Aorta (tissue), 5 donors: ENCODE measurements at regions not wholly inside any gene's neighbourhood (a gene's known extent, or its start where the extent isn't known, plus 50 kb on each side); places are given as distances from the start of the nearest gene placed in this dataset.

Source experiments
- ATAC-seq: fragments of 200-7000 bp; cut with Tn5 transposase; one replicate; pipeline ENCODE4 v1.9.1; 2022; ENCODE audit warnings: moderate library complexity; ENCODE audit not compliant: low FRiP score
- DNase-seq, 2 donors: peaks; one replicate each; pipeline ENCODE4 v3.0.0-alpha.2; 2020
- H3K27ac ChIP-seq, 2 donors: one replicate each; pipeline ENCODE4 v1.5.1; 2013; ENCODE audit warnings: low read length in 2 of 2, mild to moderate bottlenecking in 2 of 2, moderate library complexity in 2 of 2, control low read depth in 1 of 2, inconsistent platforms in 1 of 2, low read depth in 1 of 2
- H3K27me3 ChIP-seq, 2 donors: one replicate each; pipeline ENCODE4 v1.6.1; 2013; ENCODE audit warnings: control low read depth in 1 of 2, low read length in 1 of 2, mild to moderate bottlenecking in 1 of 2, moderate library complexity in 1 of 2; ENCODE audit not compliant: insufficient read depth in 2 of 2, control insufficient read depth in 1 of 2
- H3K36me3 ChIP-seq, 2 donors: one replicate each; pipeline ENCODE4 v1.6.1; 2013; ENCODE audit warnings: control low read depth in 1 of 2, low read length in 1 of 2, mild to moderate bottlenecking in 1 of 2; ENCODE audit not compliant: insufficient read depth in 2 of 2, control insufficient read depth in 1 of 2
- H3K4me1 ChIP-seq, 2 donors: one replicate each; pipeline ENCODE4 v1.6.1; 2013; ENCODE audit warnings: low read length in 2 of 2, control low read depth in 1 of 2, mild to moderate bottlenecking in 1 of 2, moderate library complexity in 1 of 2; ENCODE audit not compliant: insufficient read depth in 2 of 2, control insufficient read depth in 1 of 2
- H3K4me3 ChIP-seq, 2 donors: one replicate each; pipeline ENCODE4 v1.5.1; 2013; ENCODE audit warnings: low read length in 2 of 2, control low read depth in 1 of 2, mild to moderate bottlenecking in 1 of 2
- H3K9me3 ChIP-seq: one replicate; pipeline ENCODE4 v1.6.1; 2013; ENCODE audit warnings: mild to moderate bottlenecking, low read length; ENCODE audit not compliant: control insufficient read depth
- WGBS, 2 donors: extraction: QIAGEN DNeasy Blood & Tissue Kit; methylation state at CpG; one replicate each; pipeline ENCODE4 v1.1.7; 2013; 5-methylcytosine and 5-hydroxymethylcytosine counted together
- intact Hi-C, 2 donors: fragments of 100-400 bp; cut with DNase I; formaldehyde crosslinking; loops; one replicate each; pipeline versions ENCODE4 v1.14.2 to v1.15.0; 2022
- donor health status: healthy with polysubstance abuse.
- donor health status: Bipolar disorder and iron deficiency.
- donor health status: DM: no; HTN: no; CAD: no.
- donor health status: DM: no; HTN: no; CAD: no.
- donor health status: DM: yes; HTN: yes; CAD: no.

DNA sequence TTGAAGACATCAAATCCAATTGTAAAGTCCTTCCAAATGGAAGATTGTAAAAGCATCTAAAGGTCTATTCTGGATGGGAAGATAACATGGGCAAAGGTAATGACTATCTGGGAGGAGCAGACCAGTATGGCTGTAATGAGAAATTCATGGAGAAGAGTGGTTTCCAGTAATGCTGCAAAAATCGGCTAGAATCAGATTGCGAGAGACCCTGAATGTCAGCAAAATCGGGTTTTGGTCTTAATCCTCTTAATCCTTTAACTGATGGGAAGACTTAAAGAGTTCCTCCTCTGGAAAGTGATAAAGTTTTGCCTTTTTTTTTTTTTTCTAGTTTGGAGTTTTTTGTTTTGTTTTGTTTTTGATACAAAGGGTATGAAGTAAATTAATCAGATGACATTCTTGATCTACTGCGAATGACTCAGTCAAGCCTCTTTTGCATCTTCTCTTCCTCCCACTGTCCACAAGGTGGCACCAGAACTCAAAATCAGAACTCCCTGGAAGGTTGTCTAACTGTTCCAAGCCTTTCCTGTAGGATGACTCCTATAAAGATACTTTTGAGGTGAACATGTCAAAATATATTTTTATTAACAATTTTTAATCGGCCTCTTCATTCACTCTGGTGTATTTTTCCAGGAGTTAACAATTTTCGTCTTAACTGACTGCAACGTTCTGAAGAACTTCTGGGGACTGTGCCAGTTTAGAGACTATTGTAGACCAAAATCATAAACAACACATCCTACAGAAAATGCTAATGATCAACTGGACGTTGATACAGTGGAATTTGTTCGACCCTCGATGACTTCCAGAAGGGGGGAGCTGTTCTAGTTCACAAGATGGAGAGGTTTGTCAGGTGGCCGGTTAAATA is 213.3 kb upstream of the MIR17HG start:
- ATAC-seq, result peak; percentile 82
- peaks cover 0 to 7% of the 10 kb centered on the region in 2 donors for H3K4me1 ChIP-seq
- no peak for DNase-seq
- H3K36me3 ChIP-seq, result no peaks in the 10 kb centered on the region
- no peak overlapping the region for H3K4me3 ChIP-seq
- WGBS, 2 donors, result 30 to 31% methylated on average over 11 of the region's 11 CpGs
- peaks cover 1% of the 10 kb centered on the region for H3K9me3 ChIP-seq
- H3K27me3 ChIP-seq, result no peaks in the 10 kb centered on the region
- H3K27ac ChIP-seq, result no peak overlapping the region
- intact Hi-C loops, result loop anchor here (5.0 kb wide), 2 partner anchors 33 to 53 kb away; no protein-coding TSS in a partner anchor

DNA sequence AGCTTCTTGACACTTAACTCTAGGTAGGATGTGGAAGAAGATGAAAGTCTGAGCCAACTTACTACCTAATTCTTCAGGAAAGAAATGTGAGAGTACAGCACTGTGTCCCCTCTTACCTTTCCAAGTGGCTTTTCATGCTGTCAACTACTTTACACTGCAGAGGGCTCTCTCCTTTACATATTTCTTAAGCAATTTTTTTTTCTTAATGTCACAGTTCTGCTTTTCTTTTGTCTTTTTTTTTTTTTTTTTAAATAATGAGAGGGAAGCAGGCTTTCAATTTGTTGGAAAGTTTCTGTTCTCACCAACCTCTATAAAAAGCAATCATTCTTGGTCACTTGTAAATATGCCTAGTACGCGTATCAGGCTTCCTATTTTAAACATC is 212.7 kb upstream of the MIR17HG start:
- DNase-seq (no peak), ATAC-seq (no peak)
- Histone ChIP-seq H3K4me1 (peaks cover 0 to 7% of the 10 kb centered on the region in 2 donors), H3K9me3 (peaks cover 1% of the 10 kb centered on the region), H3K27me3 (no peaks in the 10 kb centered on the region), H3K27ac (no peak overlapping the region), H3K36me3 (no peaks in the 10 kb centered on the region), H3K4me3 (no peak overlapping the region)
- intact Hi-C loops, result loop anchor here (5.0 kb wide), 2 partner anchors 33 to 53 kb away; no protein-coding TSS in a partner anchor
- 57 to 63% methylated on average over 2 of the region's 2 CpGs for WGBS, 2 donors

DNA sequence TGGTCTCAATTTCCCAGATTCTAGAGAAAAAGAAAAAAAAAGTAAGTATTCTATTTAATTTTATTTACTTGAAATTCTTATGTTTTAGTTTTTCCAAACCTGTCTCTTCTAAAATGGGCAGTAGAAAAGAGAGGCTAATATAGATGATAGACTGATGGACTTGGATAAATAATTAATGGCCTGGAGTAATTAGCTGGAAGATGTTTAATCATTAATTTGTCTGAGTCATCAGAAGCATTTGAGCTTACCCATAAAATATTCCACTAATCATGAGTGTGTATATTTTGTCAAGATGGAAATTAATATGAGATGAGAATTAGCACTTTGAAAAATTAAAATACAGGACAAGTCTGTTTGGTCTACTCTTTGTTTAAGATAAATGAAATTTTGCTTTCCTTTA is 212.1 kb upstream of the MIR17HG start:
- Histone ChIP-seq H3K9me3 (peaks cover 1% of the 10 kb centered on the region), H3K4me3 (no peak overlapping the region), H3K4me1 (peaks cover 0 to 7% of the 10 kb centered on the region in 2 donors), H3K27me3 (no peaks in the 10 kb centered on the region), H3K36me3 (no peaks in the 10 kb centered on the region), H3K27ac (no peak overlapping the region)
- ATAC-seq, result no peak
- intact Hi-C loops, result no loop called here
- no peak for DNase-seq

DNA sequence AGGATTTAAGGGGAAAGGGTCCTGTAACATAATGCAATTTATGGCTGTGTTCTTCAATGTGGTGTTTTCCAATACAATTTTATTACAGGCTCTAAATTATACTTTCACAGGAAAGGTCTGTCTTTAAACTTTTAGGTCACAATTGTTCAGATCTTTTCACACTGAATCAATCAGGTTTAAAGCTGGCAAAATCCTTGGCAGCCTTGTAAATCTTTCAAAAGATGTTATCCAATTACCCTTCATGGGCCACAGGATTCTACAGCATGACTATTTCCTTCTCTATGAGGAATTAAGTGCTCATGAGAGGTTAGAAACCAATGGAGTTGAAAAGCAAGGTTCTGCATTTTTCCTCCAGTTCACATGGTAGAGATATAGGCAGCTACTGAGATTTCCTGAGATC is 211.5 kb upstream of the MIR17HG start:
- no peak for DNase-seq
- intact Hi-C loops, result no loop called here

DNA sequence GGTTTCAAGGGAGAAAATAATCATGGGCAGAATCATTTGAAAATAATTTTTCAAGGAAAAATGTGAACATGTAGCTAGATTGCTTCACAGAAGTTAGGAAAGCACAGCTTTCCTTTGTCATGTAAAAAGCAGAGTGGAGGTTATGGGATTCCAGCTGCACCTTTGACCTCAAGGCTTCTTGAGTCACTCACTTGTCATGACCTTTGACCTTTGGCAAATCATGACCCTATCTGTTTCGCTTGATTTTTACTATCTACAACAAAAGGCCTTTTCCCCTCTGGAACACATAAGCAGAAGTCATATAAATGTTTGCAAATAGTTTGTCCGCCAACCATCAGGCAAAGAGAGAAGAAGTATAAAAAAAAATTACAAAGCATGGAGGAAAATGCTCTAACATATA is 210.7 kb upstream of the MIR17HG start:
- no peaks in the 10 kb centered on the region for H3K27me3 ChIP-seq
- no peaks in the 10 kb centered on the region for H3K36me3 ChIP-seq
- no peak for DNase-seq
- H3K9me3 ChIP-seq, result peaks cover 1% of the 10 kb centered on the region
- WGBS, 2 donors, result 87 to 89% methylated on average over 2 of the region's 2 CpGs
- no peak for ATAC-seq
- peaks cover 0 to 7% of the 10 kb centered on the region in 2 donors for H3K4me1 ChIP-seq
- no peak overlapping the region for H3K4me3 ChIP-seq
- intact Hi-C loops, result no loop called here
- H3K27ac ChIP-seq, result no peak overlapping the region

More for the DNA sequence above, 211.5 kb upstream of the MIR17HG start:
- ATAC-seq, result no peak
- no peak overlapping the region for H3K27ac ChIP-seq
- peaks cover 0 to 7% of the 10 kb centered on the region in 2 donors for H3K4me1 ChIP-seq
- H3K27me3 ChIP-seq, result no peaks in the 10 kb centered on the region
- no peak overlapping the region for H3K4me3 ChIP-seq
- H3K9me3 ChIP-seq, result peaks cover 1% of the 10 kb centered on the region
- H3K36me3 ChIP-seq, result no peaks in the 10 kb centered on the region

DNA sequence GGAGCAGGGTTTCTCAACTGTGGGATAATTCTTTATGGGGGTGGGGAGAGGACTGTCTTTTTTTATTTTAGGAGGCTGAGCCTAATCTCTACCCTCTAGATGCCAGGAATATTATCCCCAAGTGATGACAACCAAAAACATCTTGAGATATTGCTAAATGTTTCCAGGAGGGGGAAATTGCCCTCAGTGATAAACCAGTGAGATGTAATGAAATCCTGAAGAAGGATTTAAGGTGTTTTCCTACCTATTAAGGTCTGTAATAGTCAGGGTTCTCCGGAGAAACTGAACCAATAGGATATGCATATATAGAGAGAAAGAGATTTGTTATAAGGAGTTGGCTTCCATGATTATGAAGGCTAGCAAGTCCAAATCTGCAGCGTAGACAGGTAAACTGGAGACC is 208.3 kb upstream of the MIR17HG start:
- Histone ChIP-seq H3K4me1 (peaks cover 0 to 3% of the 10 kb centered on the region in 2 donors), H3K9me3 (no peaks in the 10 kb centered on the region), H3K36me3 (no peaks in the 10 kb centered on the region), H3K27me3 (no peaks in the 10 kb centered on the region), H3K4me3 (no peak overlapping the region), H3K27ac (no peak overlapping the region)
- no peak for DNase-seq
- intact Hi-C loops, result no loop called here
- ATAC-seq, result no peak
- 88 to 90% methylated on average over 2 of the region's 2 CpGs for WGBS, 2 donors

DNA sequence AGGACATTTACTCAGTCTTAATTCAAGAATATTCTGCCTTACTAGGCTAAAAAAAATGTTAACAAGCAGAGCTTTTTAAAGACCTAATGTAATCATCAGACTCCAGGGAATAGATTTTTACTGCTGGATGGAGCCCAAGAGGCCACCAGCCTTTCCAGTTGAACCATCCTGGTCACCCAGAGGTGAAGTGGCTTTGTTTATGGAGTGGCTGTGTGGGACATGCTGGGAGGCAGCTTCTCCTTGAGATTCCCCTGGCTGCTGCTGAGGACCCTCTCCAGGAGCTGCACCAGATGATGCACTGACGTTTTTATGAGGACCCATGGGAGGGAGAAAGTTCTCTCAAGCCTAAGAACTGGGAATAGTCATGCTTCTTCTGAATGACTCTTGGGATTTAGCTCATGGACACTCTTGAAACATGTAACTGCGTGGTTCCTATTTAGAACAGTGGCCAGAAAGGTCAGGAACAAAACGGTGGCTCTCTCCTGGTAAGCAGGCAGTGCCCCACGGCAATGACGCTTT is 205.9 kb upstream of the MIR17HG start:
- peak; percentile 24 for ATAC-seq
- Histone ChIP-seq H3K4me1 (peaks cover 0 to 3% of the 10 kb centered on the region in 2 donors), H3K36me3 (no peaks in the 10 kb centered on the region), H3K4me3 (no peak overlapping the region), H3K9me3 (no peaks in the 10 kb centered on the region), H3K27ac (peak overlapping the region; percentile 69 to 91), H3K27me3 (no peaks in the 10 kb centered on the region)
- intact Hi-C loops, result no loop called here
- DNase-seq, result no peak
- WGBS, 2 donors, result 7 to 16% methylated on average over 5 of the region's 5 CpGs

DNA sequence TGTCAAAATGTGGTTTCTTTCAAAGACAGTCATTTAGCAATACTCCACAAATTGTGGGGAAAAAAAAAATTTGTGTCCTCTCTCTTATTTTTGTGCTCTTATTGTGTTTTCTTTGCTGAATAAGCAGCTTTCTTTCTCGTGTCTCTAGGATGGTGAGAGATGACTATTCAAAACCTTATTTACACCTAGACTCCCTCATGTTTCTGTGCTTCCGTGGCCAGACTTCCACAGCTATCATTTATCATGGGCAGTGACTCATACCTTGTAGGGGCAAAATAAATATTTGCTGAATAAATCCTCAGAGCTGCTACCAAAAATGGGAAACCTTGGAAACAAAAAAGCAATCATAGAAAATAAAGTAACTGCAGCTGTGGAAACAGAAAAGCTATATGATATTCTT is 204.9 kb upstream of the MIR17HG start:
- H3K27me3 ChIP-seq, result no peaks in the 10 kb centered on the region
- WGBS, 2 donors, result 1% methylated on average over 2 of the region's 2 CpGs
- H3K27ac ChIP-seq, result peak overlapping the region in 1 of 2 donors; percentile 93
- DNase-seq (no peak), ATAC-seq (no peak)
- H3K36me3 ChIP-seq, result no peaks in the 10 kb centered on the region
- peaks cover 0 to 3% of the 10 kb centered on the region in 2 donors for H3K4me1 ChIP-seq
- H3K9me3 ChIP-seq, result no peaks in the 10 kb centered on the region
- peak overlapping the region in 1 of 2 donors; percentile 31 for H3K4me3 ChIP-seq
- intact Hi-C loops, result no loop called here

DNA sequence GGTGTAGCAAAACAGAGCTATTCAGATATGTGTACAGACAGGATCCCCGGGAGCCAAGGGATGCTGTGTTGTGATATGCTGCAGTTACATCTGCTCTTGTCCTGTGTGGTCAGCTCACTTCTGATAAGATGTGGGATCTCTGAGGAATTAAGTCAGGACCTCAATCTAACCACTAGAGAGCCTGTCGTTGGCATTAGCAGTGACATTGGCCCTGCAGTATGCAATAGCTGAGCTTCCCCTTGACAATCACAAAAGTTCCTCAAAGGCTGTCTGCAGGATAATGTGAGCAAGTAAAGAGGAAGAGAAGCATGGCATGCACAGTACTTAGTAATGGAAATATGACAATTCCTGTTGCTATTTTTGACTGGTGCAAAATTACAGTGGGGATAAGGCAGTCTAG is 203.4 kb upstream of the MIR17HG start:
- no peaks in the 10 kb centered on the region for H3K36me3 ChIP-seq
- ATAC-seq (no peak), DNase-seq (no peak)
- intact Hi-C loops, result no loop called here
- H3K9me3 ChIP-seq, result no peaks in the 10 kb centered on the region
- 13 to 21% methylated on average over 2 of the region's 2 CpGs for WGBS, 2 donors
- H3K27ac ChIP-seq, result peak overlapping the region; percentile 64 to 83
- no peaks in the 10 kb centered on the region for H3K27me3 ChIP-seq
- H3K4me3 ChIP-seq, result no peak overlapping the region
- no peaks in the 10 kb centered on the region for H3K4me1 ChIP-seq
